ENCODE measurements at regions not wholly inside any gene's neighbourhood (a gene's known extent, or its start where the extent isn't known, plus 50 kb on each side); places are given as distances from the start of the nearest gene placed in this dataset.

DNA sequence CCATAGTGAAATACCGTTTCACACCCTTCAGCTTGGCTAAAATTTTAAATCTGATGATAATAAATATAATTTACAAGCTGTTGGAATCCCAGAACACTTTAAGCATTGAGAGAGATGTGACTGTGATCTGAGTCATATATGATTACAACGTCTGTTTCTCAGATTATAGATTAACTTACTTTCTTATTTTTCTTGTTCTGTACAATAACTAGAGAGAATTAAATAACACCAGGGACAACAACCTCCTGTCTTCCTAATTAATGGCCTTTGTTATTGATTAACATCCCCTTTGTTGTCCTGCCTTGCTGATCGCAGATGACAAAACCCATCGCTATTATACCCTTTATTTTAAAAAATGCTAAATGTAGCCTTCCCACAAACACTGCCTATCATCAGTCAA is 87.8 kb upstream of the EZR start:
- TF ChIP-seq, protein P1, sequence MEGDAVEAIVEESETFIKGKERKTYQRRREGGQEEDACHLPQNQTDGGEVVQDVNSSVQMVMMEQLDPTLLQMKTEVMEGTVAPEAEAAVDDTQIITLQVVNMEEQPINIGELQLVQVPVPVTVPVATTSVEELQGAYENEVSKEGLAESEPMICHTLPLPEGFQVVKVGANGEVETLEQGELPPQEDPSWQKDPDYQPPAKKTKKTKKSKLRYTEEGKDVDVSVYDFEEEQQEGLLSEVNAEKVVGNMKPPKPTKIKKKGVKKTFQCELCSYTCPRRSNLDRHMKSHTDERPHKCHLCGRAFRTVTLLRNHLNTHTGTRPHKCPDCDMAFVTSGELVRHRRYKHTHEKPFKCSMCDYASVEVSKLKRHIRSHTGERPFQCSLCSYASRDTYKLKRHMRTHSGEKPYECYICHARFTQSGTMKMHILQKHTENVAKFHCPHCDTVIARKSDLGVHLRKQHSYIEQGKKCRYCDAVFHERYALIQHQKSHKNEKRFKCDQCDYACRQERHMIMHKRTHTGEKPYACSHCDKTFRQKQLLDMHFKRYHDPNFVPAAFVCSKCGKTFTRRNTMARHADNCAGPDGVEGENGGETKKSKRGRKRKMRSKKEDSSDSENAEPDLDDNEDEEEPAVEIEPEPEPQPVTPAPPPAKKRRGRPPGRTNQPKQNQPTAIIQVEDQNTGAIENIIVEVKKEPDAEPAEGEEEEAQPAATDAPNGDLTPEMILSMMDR (IDR thresholded peaks at IDR 0.05): no peak
- no peak for TF ChIP-seq POLR2A (IDR thresholded peaks at IDR 0.05)
